ENCODE measurements at regions not wholly inside any gene's neighbourhood (a gene's known extent, or its start where the extent isn't known, plus 50 kb on each side); places are given as distances from the start of the nearest gene placed in this dataset.

GRCh38 chr5:86523718-86524117 is 94.0 kb upstream of the COX7C start:
- no peaks in the 10 kb centered on the region for H3K27me3 ChIP-seq
- no peak overlapping the region for H3K4me3 ChIP-seq
- no peak overlapping the region for H3K27ac ChIP-seq
- H3K36me3 ChIP-seq: no peaks in the 10 kb centered on the region
- H3K4me1 ChIP-seq: no peaks in the 10 kb centered on the region
- WGBS, 2 donors: 38 to 63% methylated on average over 3 of the region's 3 CpGs
- FAIRE-seq: no peak
- no peak for ATAC-seq
- DNase-seq: no peak
- intact Hi-C loops (cut with DNase I): no loop called here
- no peaks in the 10 kb centered on the region for H3K9me3 ChIP-seq
- TF ChIP-seq, protein P1, sequence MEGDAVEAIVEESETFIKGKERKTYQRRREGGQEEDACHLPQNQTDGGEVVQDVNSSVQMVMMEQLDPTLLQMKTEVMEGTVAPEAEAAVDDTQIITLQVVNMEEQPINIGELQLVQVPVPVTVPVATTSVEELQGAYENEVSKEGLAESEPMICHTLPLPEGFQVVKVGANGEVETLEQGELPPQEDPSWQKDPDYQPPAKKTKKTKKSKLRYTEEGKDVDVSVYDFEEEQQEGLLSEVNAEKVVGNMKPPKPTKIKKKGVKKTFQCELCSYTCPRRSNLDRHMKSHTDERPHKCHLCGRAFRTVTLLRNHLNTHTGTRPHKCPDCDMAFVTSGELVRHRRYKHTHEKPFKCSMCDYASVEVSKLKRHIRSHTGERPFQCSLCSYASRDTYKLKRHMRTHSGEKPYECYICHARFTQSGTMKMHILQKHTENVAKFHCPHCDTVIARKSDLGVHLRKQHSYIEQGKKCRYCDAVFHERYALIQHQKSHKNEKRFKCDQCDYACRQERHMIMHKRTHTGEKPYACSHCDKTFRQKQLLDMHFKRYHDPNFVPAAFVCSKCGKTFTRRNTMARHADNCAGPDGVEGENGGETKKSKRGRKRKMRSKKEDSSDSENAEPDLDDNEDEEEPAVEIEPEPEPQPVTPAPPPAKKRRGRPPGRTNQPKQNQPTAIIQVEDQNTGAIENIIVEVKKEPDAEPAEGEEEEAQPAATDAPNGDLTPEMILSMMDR (IDR thresholded peaks at IDR 0.05): no peak

GRCh38 chr5:86525622-86526021 is 92.1 kb upstream of the COX7C start:
- no peaks in the 10 kb centered on the region for H3K27me3 ChIP-seq
- DNase-seq: no peak
- WGBS, 2 donors: 48 to 69% methylated on average over 2 of the region's 2 CpGs
- no peak for ATAC-seq
- no peak overlapping the region for H3K27ac ChIP-seq
- no peak overlapping the region for H3K4me3 ChIP-seq
- no peaks in the 10 kb centered on the region for H3K9me3 ChIP-seq
- no peaks in the 10 kb centered on the region for H3K36me3 ChIP-seq
- intact Hi-C loops (cut with DNase I): no loop called here
- H3K4me1 ChIP-seq: no peaks in the 10 kb centered on the region
- TF ChIP-seq, protein P1 (IDR thresholded peaks at IDR 0.05): no peak
- FAIRE-seq: no peak

- FAIRE-seq: no peak
- Histone ChIP-seq H3K4me1 (no peaks in the 10 kb centered on the region), H3K27ac (no peak overlapping the region), H3K9me3 (no peaks in the 10 kb centered on the region), H3K27me3 (no peaks in the 10 kb centered on the region), H3K4me3 (no peak overlapping the region), H3K36me3 (no peaks in the 10 kb centered on the region)
- DNase-seq: no peak
- TF ChIP-seq, protein P1 (IDR thresholded peaks at IDR 0.05): no peak
- ATAC-seq: no peak
- 45 to 51% methylated on average over 3 of the region's 3 CpGs for WGBS, 2 donors
- intact Hi-C loops (cut with DNase I): no loop called here
Measured at GRCh38 chr5:86526811-86527348, 90.9 kb upstream of the COX7C start.

DNA sequence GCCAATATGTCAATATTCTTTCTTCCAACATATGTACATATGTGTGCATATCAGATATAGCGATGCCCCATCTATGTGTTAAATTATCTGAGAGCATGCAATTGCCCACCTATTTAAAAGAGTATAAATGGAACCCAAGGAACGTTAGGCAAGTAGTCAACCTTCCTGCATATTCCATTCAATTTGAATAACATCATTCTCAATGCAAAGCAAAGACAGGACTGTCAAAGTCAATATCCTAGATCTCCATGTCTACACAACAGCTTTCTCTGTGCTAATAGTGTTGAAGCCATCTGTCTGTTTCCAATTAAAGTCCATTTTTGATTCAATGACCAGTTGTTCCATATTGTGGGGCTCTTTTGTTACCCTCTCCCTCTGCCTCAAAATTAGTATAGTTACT is 85.3 kb upstream of the COX7C start:
- Histone ChIP-seq H3K36me3 (no peaks in the 10 kb centered on the region), H3K4me1 (no peaks in the 10 kb centered on the region), H3K27me3 (no peaks in the 10 kb centered on the region), H3K9me3 (no peaks in the 10 kb centered on the region), H3K4me3 (no peak overlapping the region), H3K27ac (no peak overlapping the region)
- FAIRE-seq (no peak), DNase-seq (no peak), ATAC-seq (no peak)
- intact Hi-C loops (cut with DNase I): no loop called here
- TF ChIP-seq, protein P1 (IDR thresholded peaks at IDR 0.05): no peak
- WGBS, 2 donors: 54 to 58% methylated on average over 2 of the region's 2 CpGs

DNA sequence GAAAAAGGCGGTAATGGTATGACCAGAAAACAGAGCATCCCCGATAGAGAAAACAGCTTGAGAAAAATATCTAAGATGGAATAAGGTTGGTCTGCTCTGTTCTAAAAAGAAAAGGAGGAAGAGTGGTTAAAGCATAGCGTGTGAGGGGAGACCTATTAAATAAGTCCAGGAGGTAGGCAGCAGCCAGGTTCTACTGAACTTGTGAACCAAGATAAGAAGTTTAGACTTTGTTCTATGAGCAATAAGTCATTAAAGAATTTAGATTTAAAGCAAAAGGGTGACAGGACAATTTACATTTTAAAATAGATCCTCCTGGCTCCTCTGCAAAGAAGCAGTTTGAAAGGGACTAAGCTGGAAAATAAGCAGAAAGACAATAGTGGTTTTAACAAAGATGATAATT is 81.3 kb upstream of the COX7C start:
- Histone ChIP-seq H3K27me3 (no peaks in the 10 kb centered on the region), H3K27ac (no peak overlapping the region), H3K36me3 (no peaks in the 10 kb centered on the region), H3K9me3 (no peaks in the 10 kb centered on the region), H3K4me3 (no peak overlapping the region), H3K4me1 (no peaks in the 10 kb centered on the region)
- 78 to 95% methylated on average over 3 of the region's 3 CpGs for WGBS, 2 donors
- ATAC-seq (no peak), DNase-seq (no peak), FAIRE-seq (no peak)
- intact Hi-C loops (cut with DNase I): no loop called here
- TF ChIP-seq, protein P1 (IDR thresholded peaks at IDR 0.05): no peak

Measured in pancreas (tissue), 10 donors.